COLO829 (cell line): ENCODE measurements at regions not wholly inside any gene's neighbourhood (a gene's known extent, or its start where the extent isn't known, plus 50 kb on each side); places are given as distances from the start of the nearest gene placed in this dataset.
A peak's percentile ranks its signal among the peaks of the same experiment; 100 is the strongest.

Source experiments
- DNase-seq: peaks from one replicate; pipeline ENCODE4 v3.0.0; 2012; ENCODE audit warnings: low spot score

GRCh38 chr5:97600486-97600885 lies 417.4 kb upstream of the RIOK2 start:
- DNase-seq, result no peak

- DNase-seq, result no peak
Observed at GRCh38 chr5:97601651-97602050, 418.6 kb upstream of the RIOK2 start.

- DNase-seq, result no peak
Observed at GRCh38 chr5:97606531-97606930, 423.5 kb upstream of the RIOK2 start.

GRCh38 chr5:97608501-97608900 lies 425.5 kb upstream of the RIOK2 start:
- no peak for DNase-seq

GRCh38 chr5:97618721-97619120 lies 435.7 kb upstream of the RIOK2 start:
- DNase-seq, result no peak

GRCh38 chr5:97623441-97623840 lies 440.4 kb upstream of the RIOK2 start:
- DNase-seq, result no peak

- DNase-seq, result no peak
Observed at GRCh38 chr5:97624886-97625285, 441.8 kb upstream of the RIOK2 start.

- no peak for DNase-seq
Observed at GRCh38 chr5:97627272-97627671, 444.2 kb upstream of the RIOK2 start.

- no peak for DNase-seq
Observed at GRCh38 chr5:97628031-97628430, 445.0 kb upstream of the RIOK2 start.

- no peak for DNase-seq
Observed at GRCh38 chr5:97628807-97629206, 445.8 kb upstream of the RIOK2 start.

GRCh38 chr5:97629276-97629675 lies 446.2 kb upstream of the RIOK2 start:
- DNase-seq, result peak; percentile 89

- no peak for DNase-seq
Observed at GRCh38 chr5:97635553-97635952, 452.5 kb upstream of the RIOK2 start.

GRCh38 chr5:97636766-97637165 lies 453.7 kb upstream of the RIOK2 start:
- DNase-seq, result no peak

- no peak for DNase-seq
Observed at GRCh38 chr5:97641081-97641480, 458.0 kb upstream of the RIOK2 start.

- no peak for DNase-seq
Observed at GRCh38 chr5:97644206-97644605, 461.2 kb upstream of the RIOK2 start.

GRCh38 chr5:97644896-97645295 lies 461.8 kb upstream of the RIOK2 start:
- DNase-seq, result no peak

- DNase-seq, result no peak
Observed at GRCh38 chr5:97657239-97657638, 474.2 kb upstream of the RIOK2 start.

- no peak for DNase-seq
Observed at GRCh38 chr5:97658116-97658900, 475.3 kb upstream of the RIOK2 start.

- no peak for DNase-seq
Observed at GRCh38 chr5:97666783-97667182, 483.7 kb upstream of the RIOK2 start.

GRCh38 chr5:97670447-97670846 lies 487.4 kb upstream of the RIOK2 start:
- DNase-seq, result peak; percentile 6

GRCh38 chr5:97676608-97677007 lies 493.6 kb upstream of the RIOK2 start:
- no peak for DNase-seq

- no peak for DNase-seq
Observed at GRCh38 chr5:97694091-97694490, 511.0 kb upstream of the RIOK2 start.

GRCh38 chr5:97714424-97714823 lies 531.4 kb upstream of the RIOK2 start:
- no peak for DNase-seq

GRCh38 chr5:97726106-97726505 lies 543.1 kb upstream of the RIOK2 start:
- no peak for DNase-seq
